ENCODE measurements at regions not wholly inside any gene's neighbourhood (a gene's known extent, or its start where the extent isn't known, plus 50 kb on each side); places are given as distances from the start of the nearest gene placed in this dataset.

DNA sequence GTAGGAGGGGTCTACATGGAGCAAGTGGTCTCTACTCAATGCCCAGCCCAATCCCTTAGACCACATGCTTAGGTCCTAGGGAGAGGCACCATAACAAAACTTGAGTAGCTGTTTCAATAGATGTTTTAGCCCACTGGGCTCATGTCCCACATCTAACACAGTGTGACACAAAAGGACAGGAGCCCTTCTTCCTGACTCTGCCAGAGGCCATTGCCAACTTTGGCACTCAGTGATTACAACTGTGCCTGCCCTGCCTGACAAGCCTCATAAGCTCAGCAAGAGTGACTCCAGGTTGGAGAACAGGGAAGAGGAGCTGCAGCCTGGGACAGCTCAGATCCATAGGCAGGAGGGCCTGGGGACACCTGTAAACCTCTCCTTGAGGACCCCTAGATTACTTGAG is 230.8 kb downstream of the ENC1 start:
- Histone ChIP-seq H3F3A (replicated peaks; ENCODE audit: low read depth) (no peaks in the 10 kb centered on the region), H3K9me2 (ENCODE audit: insufficient read depth) (0 out of 2 replicates have a peak, but pooled peaks cover 3% of the 10 kb centered on the region), H2AFZ (no peak overlapping the region), H3K4me1 (ENCODE audit: insufficient read depth) (peaks cover 10% of the 10 kb centered on the region; the same call in 1 of the 2 replicates), H3K27me3 (ENCODE audit: insufficient read depth) (no peaks in the 10 kb centered on the region), H3K79me2 (replicated peaks; ENCODE audit: insufficient read depth) (no peaks in the 10 kb centered on the region), H3K4me2 (no peak overlapping the region), H3K27ac (ENCODE audit: low read depth) (no peak overlapping the region), H3K4me3 (no peak overlapping the region), H3K36me3 (ENCODE audit: insufficient read depth) (no peaks in the 10 kb centered on the region), H4K20me1 (replicated peaks; ENCODE audit: insufficient read depth) (no peaks in the 10 kb centered on the region)
- DNase-seq (ENCODE audit: low spot score), result no peak
- H3K4me1 Mint-ChIP-seq, result peaks cover 14% of the 10 kb centered on the region
- no peak for ATAC-seq
- H3K27ac Mint-ChIP-seq, result no peak overlapping the region
- no peaks in the 10 kb centered on the region for H3K9me3 Mint-ChIP-seq
- H3K4me3 Mint-ChIP-seq, result no peak overlapping the region
- peaks cover 2% of the 10 kb centered on the region for H3K27me3 Mint-ChIP-seq (ENCODE audit: insufficient read depth, low read depth, poor library complexity)
- TF ChIP-seq POLR2AphosphoS5 (IDR thresholded peaks at IDR 0.05; ENCODE audit: low read depth) (no peak), ZNF114 (CRISPR knock-in tag; IDR thresholded peaks at IDR 0.05) (no peak), EZH2 (IDR thresholded peaks at IDR 0.05; ENCODE audit: low read depth, unreplicated experiment) (no peak), NANOG (IDR thresholded peaks at IDR 0.05; ENCODE audit: borderline replicate concordance) (no peak), STAT1 (IDR thresholded peaks at IDR 0.05; ENCODE audit: unreplicated experiment) (no peak), ZNF331 (CRISPR knock-in tag; IDR thresholded peaks at IDR 0.05; ENCODE audit: low read depth) (no peak), EZH2phosphoT487 (IDR thresholded peaks at IDR 0.05; ENCODE audit: unreplicated experiment) (no peak), CREB1 (CRISPR knock-in tag; IDR thresholded peaks at IDR 0.05; ENCODE audit: low read depth) (no peak), JUNB (IDR thresholded peaks at IDR 0.05; ENCODE audit: unreplicated experiment) (no peak)
- TF ChIP-seq, protein P1, sequence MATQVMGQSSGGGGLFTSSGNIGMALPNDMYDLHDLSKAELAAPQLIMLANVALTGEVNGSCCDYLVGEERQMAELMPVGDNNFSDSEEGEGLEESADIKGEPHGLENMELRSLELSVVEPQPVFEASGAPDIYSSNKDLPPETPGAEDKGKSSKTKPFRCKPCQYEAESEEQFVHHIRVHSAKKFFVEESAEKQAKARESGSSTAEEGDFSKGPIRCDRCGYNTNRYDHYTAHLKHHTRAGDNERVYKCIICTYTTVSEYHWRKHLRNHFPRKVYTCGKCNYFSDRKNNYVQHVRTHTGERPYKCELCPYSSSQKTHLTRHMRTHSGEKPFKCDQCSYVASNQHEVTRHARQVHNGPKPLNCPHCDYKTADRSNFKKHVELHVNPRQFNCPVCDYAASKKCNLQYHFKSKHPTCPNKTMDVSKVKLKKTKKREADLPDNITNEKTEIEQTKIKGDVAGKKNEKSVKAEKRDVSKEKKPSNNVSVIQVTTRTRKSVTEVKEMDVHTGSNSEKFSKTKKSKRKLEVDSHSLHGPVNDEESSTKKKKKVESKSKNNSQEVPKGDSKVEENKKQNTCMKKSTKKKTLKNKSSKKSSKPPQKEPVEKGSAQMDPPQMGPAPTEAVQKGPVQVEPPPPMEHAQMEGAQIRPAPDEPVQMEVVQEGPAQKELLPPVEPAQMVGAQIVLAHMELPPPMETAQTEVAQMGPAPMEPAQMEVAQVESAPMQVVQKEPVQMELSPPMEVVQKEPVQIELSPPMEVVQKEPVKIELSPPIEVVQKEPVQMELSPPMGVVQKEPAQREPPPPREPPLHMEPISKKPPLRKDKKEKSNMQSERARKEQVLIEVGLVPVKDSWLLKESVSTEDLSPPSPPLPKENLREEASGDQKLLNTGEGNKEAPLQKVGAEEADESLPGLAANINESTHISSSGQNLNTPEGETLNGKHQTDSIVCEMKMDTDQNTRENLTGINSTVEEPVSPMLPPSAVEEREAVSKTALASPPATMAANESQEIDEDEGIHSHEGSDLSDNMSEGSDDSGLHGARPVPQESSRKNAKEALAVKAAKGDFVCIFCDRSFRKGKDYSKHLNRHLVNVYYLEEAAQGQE (IDR thresholded peaks at IDR 0.05; ENCODE audit: unreplicated experiment), result no peak
- TF ChIP-seq, protein P2, sequence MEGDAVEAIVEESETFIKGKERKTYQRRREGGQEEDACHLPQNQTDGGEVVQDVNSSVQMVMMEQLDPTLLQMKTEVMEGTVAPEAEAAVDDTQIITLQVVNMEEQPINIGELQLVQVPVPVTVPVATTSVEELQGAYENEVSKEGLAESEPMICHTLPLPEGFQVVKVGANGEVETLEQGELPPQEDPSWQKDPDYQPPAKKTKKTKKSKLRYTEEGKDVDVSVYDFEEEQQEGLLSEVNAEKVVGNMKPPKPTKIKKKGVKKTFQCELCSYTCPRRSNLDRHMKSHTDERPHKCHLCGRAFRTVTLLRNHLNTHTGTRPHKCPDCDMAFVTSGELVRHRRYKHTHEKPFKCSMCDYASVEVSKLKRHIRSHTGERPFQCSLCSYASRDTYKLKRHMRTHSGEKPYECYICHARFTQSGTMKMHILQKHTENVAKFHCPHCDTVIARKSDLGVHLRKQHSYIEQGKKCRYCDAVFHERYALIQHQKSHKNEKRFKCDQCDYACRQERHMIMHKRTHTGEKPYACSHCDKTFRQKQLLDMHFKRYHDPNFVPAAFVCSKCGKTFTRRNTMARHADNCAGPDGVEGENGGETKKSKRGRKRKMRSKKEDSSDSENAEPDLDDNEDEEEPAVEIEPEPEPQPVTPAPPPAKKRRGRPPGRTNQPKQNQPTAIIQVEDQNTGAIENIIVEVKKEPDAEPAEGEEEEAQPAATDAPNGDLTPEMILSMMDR (conservative IDR thresholded peaks at IDR 0.05; ENCODE audit: low read depth in 2 of 2), result no peak
- TF ChIP-seq, protein P3, sequence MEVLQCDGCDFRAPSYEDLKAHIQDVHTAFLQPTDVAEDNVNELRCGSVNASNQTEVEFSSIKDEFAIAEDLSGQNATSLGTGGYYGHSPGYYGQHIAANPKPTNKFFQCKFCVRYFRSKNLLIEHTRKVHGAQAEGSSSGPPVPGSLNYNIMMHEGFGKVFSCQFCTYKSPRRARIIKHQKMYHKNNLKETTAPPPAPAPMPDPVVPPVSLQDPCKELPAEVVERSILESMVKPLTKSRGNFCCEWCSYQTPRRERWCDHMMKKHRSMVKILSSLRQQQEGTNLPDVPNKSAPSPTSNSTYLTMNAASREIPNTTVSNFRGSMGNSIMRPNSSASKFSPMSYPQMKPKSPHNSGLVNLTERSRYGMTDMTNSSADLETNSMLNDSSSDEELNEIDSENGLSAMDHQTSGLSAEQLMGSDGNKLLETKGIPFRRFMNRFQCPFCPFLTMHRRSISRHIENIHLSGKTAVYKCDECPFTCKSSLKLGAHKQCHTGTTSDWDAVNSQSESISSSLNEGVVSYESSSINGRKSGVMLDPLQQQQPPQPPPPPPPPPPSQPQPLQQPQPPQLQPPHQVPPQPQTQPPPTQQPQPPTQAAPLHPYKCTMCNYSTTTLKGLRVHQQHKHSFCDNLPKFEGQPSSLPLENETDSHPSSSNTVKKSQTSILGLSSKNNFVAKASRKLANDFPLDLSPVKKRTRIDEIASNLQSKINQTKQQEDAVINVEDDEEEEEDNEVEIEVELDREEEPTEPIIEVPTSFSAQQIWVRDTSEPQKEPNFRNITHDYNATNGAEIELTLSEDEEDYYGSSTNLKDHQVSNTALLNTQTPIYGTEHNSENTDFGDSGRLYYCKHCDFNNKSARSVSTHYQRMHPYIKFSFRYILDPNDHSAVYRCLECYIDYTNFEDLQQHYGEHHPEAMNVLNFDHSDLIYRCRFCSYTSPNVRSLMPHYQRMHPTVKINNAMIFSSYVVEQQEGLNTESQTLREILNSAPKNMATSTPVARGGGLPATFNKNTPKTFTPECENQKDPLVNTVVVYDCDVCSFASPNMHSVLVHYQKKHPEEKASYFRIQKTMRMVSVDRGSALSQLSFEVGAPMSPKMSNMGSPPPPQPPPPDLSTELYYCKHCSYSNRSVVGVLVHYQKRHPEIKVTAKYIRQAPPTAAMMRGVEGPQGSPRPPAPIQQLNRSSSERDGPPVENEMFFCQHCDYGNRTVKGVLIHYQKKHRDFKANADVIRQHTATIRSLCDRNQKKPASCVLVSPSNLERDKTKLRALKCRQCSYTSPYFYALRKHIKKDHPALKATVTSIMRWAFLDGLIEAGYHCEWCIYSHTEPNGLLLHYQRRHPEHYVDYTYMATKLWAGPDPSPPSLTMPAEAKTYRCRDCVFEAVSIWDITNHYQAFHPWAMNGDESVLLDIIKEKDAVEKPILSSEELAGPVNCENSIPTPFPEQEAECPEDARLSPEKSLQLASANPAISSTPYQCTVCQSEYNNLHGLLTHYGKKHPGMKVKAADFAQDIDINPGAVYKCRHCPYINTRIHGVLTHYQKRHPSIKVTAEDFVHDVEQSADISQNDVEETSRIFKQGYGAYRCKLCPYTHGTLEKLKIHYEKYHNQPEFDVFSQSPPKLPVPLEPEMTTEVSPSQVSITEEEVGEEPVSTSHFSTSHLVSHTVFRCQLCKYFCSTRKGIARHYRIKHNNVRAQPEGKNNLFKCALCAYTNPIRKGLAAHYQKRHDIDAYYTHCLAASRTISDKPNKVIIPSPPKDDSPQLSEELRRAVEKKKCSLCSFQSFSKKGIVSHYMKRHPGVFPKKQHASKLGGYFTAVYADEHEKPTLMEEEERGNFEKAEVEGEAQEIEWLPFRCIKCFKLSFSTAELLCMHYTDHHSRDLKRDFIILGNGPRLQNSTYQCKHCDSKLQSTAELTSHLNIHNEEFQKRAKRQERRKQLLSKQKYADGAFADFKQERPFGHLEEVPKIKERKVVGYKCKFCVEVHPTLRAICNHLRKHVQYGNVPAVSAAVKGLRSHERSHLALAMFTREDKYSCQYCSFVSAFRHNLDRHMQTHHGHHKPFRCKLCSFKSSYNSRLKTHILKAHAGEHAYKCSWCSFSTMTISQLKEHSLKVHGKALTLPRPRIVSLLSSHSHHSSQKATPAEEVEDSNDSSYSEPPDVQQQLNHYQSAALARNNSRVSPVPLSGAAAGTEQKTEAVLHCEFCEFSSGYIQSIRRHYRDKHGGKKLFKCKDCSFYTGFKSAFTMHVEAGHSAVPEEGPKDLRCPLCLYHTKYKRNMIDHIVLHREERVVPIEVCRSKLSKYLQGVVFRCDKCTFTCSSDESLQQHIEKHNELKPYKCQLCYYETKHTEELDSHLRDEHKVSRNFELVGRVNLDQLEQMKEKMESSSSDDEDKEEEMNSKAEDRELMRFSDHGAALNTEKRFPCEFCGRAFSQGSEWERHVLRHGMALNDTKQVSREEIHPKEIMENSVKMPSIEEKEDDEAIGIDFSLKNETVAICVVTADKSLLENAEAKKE (CRISPR knock-in tag; IDR thresholded peaks at IDR 0.05), result no peak
- TF ChIP-seq, protein P4, sequence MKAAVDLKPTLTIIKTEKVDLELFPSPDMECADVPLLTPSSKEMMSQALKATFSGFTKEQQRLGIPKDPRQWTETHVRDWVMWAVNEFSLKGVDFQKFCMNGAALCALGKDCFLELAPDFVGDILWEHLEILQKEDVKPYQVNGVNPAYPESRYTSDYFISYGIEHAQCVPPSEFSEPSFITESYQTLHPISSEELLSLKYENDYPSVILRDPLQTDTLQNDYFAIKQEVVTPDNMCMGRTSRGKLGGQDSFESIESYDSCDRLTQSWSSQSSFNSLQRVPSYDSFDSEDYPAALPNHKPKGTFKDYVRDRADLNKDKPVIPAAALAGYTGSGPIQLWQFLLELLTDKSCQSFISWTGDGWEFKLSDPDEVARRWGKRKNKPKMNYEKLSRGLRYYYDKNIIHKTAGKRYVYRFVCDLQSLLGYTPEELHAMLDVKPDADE (IDR thresholded peaks at IDR 0.05), result no peak
- no peaks in the 10 kb centered on the region for H3K36me3 Mint-ChIP-seq (ENCODE audit: low read depth)

All from GM23338 (cell line).